ENCODE measurements at regions not wholly inside any gene's neighbourhood (a gene's known extent, or its start where the extent isn't known, plus 50 kb on each side); places are given as distances from the start of the nearest gene placed in this dataset.

DNA sequence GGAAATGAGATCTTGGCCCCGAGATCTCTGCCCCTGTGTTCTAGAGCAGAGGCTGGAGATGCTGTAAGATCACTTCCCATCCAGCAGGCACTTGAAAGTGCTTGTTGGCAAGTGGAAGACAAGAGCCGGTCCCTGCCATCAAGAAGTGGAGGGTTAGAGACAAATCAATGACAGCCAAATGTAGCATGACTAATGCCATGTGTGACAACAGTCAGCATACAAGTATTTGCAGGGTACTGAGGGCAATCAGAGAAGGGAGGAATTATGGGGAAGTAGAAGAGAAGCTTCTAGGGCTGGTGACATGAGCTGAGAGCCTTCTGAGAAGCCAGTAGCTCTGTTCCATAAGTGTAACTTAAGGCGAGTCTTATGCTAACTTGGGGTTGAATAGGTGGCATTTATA, 58.6 kb downstream of the TMEM17 start:
- no peak for DNase-seq (ENCODE audit: low spot score in 2 of 2)
- TF ChIP-seq, protein P1, sequence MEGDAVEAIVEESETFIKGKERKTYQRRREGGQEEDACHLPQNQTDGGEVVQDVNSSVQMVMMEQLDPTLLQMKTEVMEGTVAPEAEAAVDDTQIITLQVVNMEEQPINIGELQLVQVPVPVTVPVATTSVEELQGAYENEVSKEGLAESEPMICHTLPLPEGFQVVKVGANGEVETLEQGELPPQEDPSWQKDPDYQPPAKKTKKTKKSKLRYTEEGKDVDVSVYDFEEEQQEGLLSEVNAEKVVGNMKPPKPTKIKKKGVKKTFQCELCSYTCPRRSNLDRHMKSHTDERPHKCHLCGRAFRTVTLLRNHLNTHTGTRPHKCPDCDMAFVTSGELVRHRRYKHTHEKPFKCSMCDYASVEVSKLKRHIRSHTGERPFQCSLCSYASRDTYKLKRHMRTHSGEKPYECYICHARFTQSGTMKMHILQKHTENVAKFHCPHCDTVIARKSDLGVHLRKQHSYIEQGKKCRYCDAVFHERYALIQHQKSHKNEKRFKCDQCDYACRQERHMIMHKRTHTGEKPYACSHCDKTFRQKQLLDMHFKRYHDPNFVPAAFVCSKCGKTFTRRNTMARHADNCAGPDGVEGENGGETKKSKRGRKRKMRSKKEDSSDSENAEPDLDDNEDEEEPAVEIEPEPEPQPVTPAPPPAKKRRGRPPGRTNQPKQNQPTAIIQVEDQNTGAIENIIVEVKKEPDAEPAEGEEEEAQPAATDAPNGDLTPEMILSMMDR (IDR thresholded peaks at IDR 0.05), result no peak

DNA sequence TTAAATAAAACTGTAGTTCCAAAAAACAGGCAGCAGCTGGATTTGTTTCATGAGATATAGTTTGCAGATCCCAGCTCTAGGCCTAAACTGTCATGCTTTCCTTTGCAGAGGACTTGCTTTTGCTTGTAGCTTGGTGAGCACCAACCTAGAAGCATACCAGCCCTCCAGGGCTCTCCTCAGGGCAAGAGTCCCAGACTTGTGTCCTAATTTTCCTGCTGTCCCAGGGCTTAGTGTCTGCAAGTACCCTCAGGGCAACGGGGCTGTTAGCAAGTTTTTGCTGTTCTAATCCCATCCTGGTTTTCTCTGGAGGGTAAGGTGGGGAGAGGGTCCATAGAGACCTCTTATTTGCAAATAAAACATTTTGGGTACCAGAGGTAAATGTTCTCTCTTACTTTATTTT, 59.5 kb downstream of the TMEM17 start:
- TF ChIP-seq, protein P1 (IDR thresholded peaks at IDR 0.05), result no peak
- no peaks in the 10 kb centered on the region for H3K4me1 ChIP-seq
- no peaks in the 10 kb centered on the region for H3K9me3 ChIP-seq
- no peak for DNase-seq (ENCODE audit: low spot score in 2 of 2)
- no peaks in the 10 kb centered on the region for H3K27me3 ChIP-seq
- intact Hi-C loops (cut with DNase I), result no loop called here
- H3K27ac ChIP-seq, result no peak overlapping the region
- H3K36me3 ChIP-seq, result no peaks in the 10 kb centered on the region
- no peak overlapping the region for H3K4me3 ChIP-seq

More for the DNA sequence above, 58.6 kb downstream of the TMEM17 start:
- no peaks in the 10 kb centered on the region for H3K27me3 ChIP-seq
- no peaks in the 10 kb centered on the region for H3K4me1 ChIP-seq
- no peak overlapping the region for H3K27ac ChIP-seq
- no peak overlapping the region for H3K4me3 ChIP-seq
- intact Hi-C loops (cut with DNase I), result no loop called here
- no peaks in the 10 kb centered on the region for H3K9me3 ChIP-seq
- H3K36me3 ChIP-seq, result no peaks in the 10 kb centered on the region

DNA sequence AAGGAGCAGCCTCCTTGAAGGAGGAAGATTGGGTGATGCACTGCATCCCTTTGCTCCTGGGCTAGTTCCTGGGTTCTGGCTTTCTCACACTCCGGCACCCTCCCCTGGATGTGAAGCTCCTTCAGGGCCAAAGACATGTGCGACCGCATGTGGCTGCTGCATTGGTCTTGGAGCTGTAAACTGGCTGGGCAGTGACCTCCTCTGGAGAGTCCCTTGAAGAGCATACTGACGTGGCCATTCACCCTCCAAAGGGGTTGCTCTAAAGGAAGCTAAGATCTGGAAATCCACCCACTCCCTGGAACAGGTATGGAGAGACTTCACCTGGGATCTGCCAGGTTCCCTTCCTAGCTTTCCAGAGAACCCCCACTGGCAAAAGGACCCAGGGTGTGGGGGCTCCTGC, 62.1 kb downstream of the TMEM17 start:
- TF ChIP-seq, protein P1 (IDR thresholded peaks at IDR 0.05), result no peak
- no peak overlapping the region for H3K4me3 ChIP-seq
- H3K4me1 ChIP-seq, result no peaks in the 10 kb centered on the region
- H3K36me3 ChIP-seq, result no peaks in the 10 kb centered on the region
- no peak overlapping the region for H3K27ac ChIP-seq
- no peaks in the 10 kb centered on the region for H3K9me3 ChIP-seq
- intact Hi-C loops (cut with DNase I), result no loop called here
- no peaks in the 10 kb centered on the region for H3K27me3 ChIP-seq
- DNase-seq (ENCODE audit: low spot score in 2 of 2), result peak in 1 of 2 donors; percentile 35

GRCh38 chr2:62443471-62443870, 62.5 kb downstream of the TMEM17 start:
- Histone ChIP-seq H3K9me3 (no peaks in the 10 kb centered on the region), H3K27ac (no peak overlapping the region), H3K36me3 (no peaks in the 10 kb centered on the region), H3K4me3 (no peak overlapping the region), H3K4me1 (no peaks in the 10 kb centered on the region), H3K27me3 (no peaks in the 10 kb centered on the region)
- TF ChIP-seq, protein P1 (IDR thresholded peaks at IDR 0.05), result no peak
- peak in 1 of 2 donors; percentile 41 for DNase-seq (ENCODE audit: low spot score in 2 of 2)
- intact Hi-C loops (cut with DNase I), result no loop called here

DNA sequence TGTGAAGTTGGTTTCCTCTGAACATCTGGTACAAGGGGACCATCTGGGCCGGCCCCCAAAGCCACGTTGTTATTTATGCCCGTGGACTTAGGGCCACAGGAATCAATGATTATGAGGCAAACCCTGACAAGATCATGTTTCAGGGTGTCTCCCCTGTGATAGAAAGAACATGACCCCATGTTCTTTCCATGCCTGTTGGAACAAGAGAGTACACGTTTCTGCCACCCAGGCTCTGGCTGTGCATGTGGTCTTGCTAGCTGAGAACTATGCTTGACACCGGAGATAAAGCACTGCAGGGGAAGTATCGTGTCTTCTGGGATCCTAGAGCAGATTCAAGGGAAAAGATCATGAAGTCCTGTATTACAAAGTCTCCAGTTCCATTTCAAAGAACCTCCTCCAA, 64.2 kb downstream of the TMEM17 start:
- no peaks in the 10 kb centered on the region for H3K4me1 ChIP-seq
- intact Hi-C loops (cut with DNase I), result no loop called here
- TF ChIP-seq, protein P1 (IDR thresholded peaks at IDR 0.05), result no peak
- H3K27me3 ChIP-seq, result no peaks in the 10 kb centered on the region
- no peak overlapping the region for H3K4me3 ChIP-seq
- H3K36me3 ChIP-seq, result no peaks in the 10 kb centered on the region
- H3K9me3 ChIP-seq, result no peaks in the 10 kb centered on the region
- peak in 1 of 2 donors; percentile 40 for DNase-seq (ENCODE audit: low spot score in 2 of 2)
- H3K27ac ChIP-seq, result no peak overlapping the region

DNA sequence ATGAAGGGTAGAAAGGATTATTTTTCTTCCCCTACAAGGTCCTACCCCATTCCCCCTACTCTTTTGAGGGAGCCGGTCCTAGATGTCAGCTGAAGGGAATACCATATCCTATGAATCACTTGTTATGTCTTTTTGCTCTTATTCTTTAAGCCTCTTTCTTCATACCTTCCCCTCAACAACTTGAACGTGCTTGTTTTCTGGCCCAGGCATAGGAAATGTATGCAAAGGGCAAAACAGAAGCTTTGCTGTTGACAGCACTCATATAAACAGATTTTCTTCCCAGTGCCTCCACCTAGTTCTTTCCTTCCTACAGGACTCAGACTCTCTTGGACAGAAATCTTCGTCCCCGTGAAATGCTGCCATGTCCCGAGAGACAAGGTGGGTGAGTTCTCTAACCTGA, 64.6 kb downstream of the TMEM17 start:
- Histone ChIP-seq H3K4me3 (no peak overlapping the region), H3K9me3 (no peaks in the 10 kb centered on the region), H3K27me3 (no peaks in the 10 kb centered on the region), H3K4me1 (no peaks in the 10 kb centered on the region), H3K36me3 (no peaks in the 10 kb centered on the region), H3K27ac (no peak overlapping the region)
- peak in 1 of 2 donors; percentile 2 for DNase-seq (ENCODE audit: low spot score in 2 of 2)
- TF ChIP-seq, protein P1 (IDR thresholded peaks at IDR 0.05), result no peak
- intact Hi-C loops (cut with DNase I), result no loop called here
